NOMO-1 treated with DMSO at 0.1 percent for 48 hours (cell line): ENCODE measurements at regions not wholly inside any gene's neighbourhood (a gene's known extent, or its start where the extent isn't known, plus 50 kb on each side); places are given as distances from the start of the nearest gene placed in this dataset.
"Not testable (repeated sequence)": the region's sequence is repeated elsewhere in the genome, so short reads cannot be mapped to it uniquely, and the experiment has no call there.

Experiments used
- DNase-seq: peaks from one replicate; lab custom pipeline; 2025; ENCODE audit not compliant: unreplicated experiment; lab: John Stamatoyannopoulos, UW

- DNase-seq, result no peak
Observed at GRCh38 chr3:7999384-7999783, 502.2 kb upstream of the LMCD1 start.

- no peak for DNase-seq
Observed at GRCh38 chr3:8001307-8001706, 500.3 kb upstream of the LMCD1 start.

- DNase-seq, result no peak
Observed at GRCh38 chr3:8001712-8002111, 499.9 kb upstream of the LMCD1 start.

- no peak for DNase-seq
Observed at GRCh38 chr3:8011902-8012301, 489.7 kb upstream of the LMCD1 start.

- no peak for DNase-seq
Observed at GRCh38 chr3:8020047-8020841, 481.4 kb upstream of the LMCD1 start.

GRCh38 chr3:8027954-8028353 is 473.7 kb upstream of the LMCD1 start:
- DNase-seq, result no peak

GRCh38 chr3:8050283-8050682 is 451.3 kb upstream of the LMCD1 start:
- no peak for DNase-seq

- DNase-seq, result no peak
Observed at GRCh38 chr3:8052659-8053058, 449.0 kb upstream of the LMCD1 start.

GRCh38 chr3:8068135-8068534 is 433.5 kb upstream of the LMCD1 start:
- DNase-seq, result not testable (repeated sequence)

GRCh38 chr3:8069471-8069870 is 432.2 kb upstream of the LMCD1 start:
- no peak for DNase-seq

- DNase-seq, result no peak
Observed at GRCh38 chr3:8070011-8070410, 431.6 kb upstream of the LMCD1 start.

- DNase-seq, result not testable (repeated sequence)
Observed at GRCh38 chr3:8074740-8075139, 426.9 kb upstream of the LMCD1 start.

- DNase-seq, result no peak
Observed at GRCh38 chr3:8077126-8077525, 424.5 kb upstream of the LMCD1 start.

GRCh38 chr3:8080464-8080863 is 421.2 kb upstream of the LMCD1 start:
- DNase-seq, result no peak

- DNase-seq, result no peak
Observed at GRCh38 chr3:8085498-8085897, 416.1 kb upstream of the LMCD1 start.

- no peak for DNase-seq
Observed at GRCh38 chr3:8087951-8088350, 413.7 kb upstream of the LMCD1 start.

GRCh38 chr3:8094415-8094814 is 407.2 kb upstream of the LMCD1 start:
- DNase-seq, result peak; percentile 10

- no peak for DNase-seq
Observed at GRCh38 chr3:8095724-8096123, 405.9 kb upstream of the LMCD1 start.

- DNase-seq, result no peak
Observed at GRCh38 chr3:8097690-8098089, 403.9 kb upstream of the LMCD1 start.

GRCh38 chr3:8103954-8104353 is 397.7 kb upstream of the LMCD1 start:
- DNase-seq, result peak; percentile 9

- no peak for DNase-seq
Observed at GRCh38 chr3:8106921-8107320, 394.7 kb upstream of the LMCD1 start.

GRCh38 chr3:8110966-8111798 is 390.4 kb upstream of the LMCD1 start:
- DNase-seq, result peak; percentile 62
